Gastrocnemius medialis (tissue), 4 donors: ENCODE measurements at regions not wholly inside any gene's neighbourhood (a gene's known extent, or its start where the extent isn't known, plus 50 kb on each side); places are given as distances from the start of the nearest gene placed in this dataset.
"Not testable (repeated sequence)": the region's sequence is repeated elsewhere in the genome, so short reads cannot be mapped to it uniquely, and the experiment has no call there.

ENCODE experiments used
- ATAC-seq, 2 donors: fragments of 150-250 bp; one replicate each; pipeline ENCODE4 v1.9.1; 2016
- DNase-seq, 2 donors: peaks; one replicate each; pipeline ENCODE4 v3.0.0-alpha.2; 2019
- H3K27ac ChIP-seq, 4 donors: fragments of 200-600 bp; sonication (generic); 1 replicate in 1 of 4; 2 replicates in 3 of 4; pipeline ENCODE4 v1.5.1; 2016 to 2018; ENCODE audit warnings: mild to moderate bottlenecking in 2 of 4, moderate library complexity in 1 of 4
- H3K27me3 ChIP-seq, 3 donors: fragments of 200-600 bp; sonication (generic) in 2 of 3; 1 replicate in 1 of 3; 2 replicates in 2 of 3; pipeline versions ENCODE4 v1.5.1 to v1.6.0; 2016 to 2019; ENCODE audit warnings: mild to moderate bottlenecking in 1 of 3, moderate library complexity in 1 of 3
- H3K36me3 ChIP-seq, 2 donors: fragments of 200-600 bp; sonication (generic) in 1 of 2; one replicate each; pipeline ENCODE4 v1.5.1; 2017 to 2018
- H3K4me1 ChIP-seq, 2 donors: fragments of 200-600 bp; sonication (generic) in 1 of 2; one replicate each; pipeline ENCODE4 v1.5.1; 2016 to 2017; ENCODE audit warnings: mild to moderate bottlenecking in 2 of 2
- H3K4me3 ChIP-seq, 4 donors: fragments of 200-600 bp; sonication (generic) in 3 of 4; 1 replicate in 1 of 4; 2 replicates in 3 of 4; pipeline ENCODE4 v1.5.1; 2016 to 2019; ENCODE audit warnings: mild to moderate bottlenecking in 2 of 4
- H3K9me3 ChIP-seq, 3 donors: fragments of 200-600 bp; sonication (generic) in 2 of 3; 1 replicate in 1 of 3; 2 replicates in 2 of 3; pipeline ENCODE4 v1.5.1; 2016 to 2019
- CTCF ChIP-seq, 5 experiments: fragments of 450-650 bp in 3 of 5; fragments of 200-600 bp in 2 of 5; sonication (generic) in 2 of 5; IDR thresholded peaks in 4 of 5; conservative IDR thresholded peaks in 1 of 5; 1 replicate in 4 of 5; 2 replicates in 1 of 5; pipeline ENCODE4 v1.5.1; 2016 to 2019; ENCODE audit warnings: antibody characterized with exemption in 5 of 5, mild to moderate bottlenecking in 3 of 5, moderate library complexity in 3 of 5
- POLR2A ChIP-seq, 2 donors: fragments of 450-650 bp; IDR thresholded peaks; one replicate each; pipeline ENCODE4 v1.6.1; 2017; ENCODE audit warnings: antibody characterized with exemption in 2 of 2, mild to moderate bottlenecking in 2 of 2, moderate library complexity in 2 of 2
- in situ Hi-C, 4 donors: fragments of 200-750 bp; cut with MboI; loops; one replicate each; pipeline versions ENCODE4 v1.15.0 to v1.8.0; 2017; ENCODE audit warnings: low sequenced_read_pairs in 4 of 4
- intact Hi-C: fragments of 100-400 bp; cut with DNase I; formaldehyde crosslinking; loops from one replicate; pipeline ENCODE4 v1.15.1; 2023; ENCODE audit warnings: low total_unique reads

GRCh38 chr2:181789827-181790448 is 101.6 kb upstream of the ITPRID2 start:
- ATAC-seq, result no peak
- intact Hi-C loops (no loop called here), in situ Hi-C loops (no loop called here)
- TF ChIP-seq CTCF (IDR thresholded peaks at IDR 0.05 in 4 of 5, conservative IDR thresholded peaks at IDR 0.05 in 1 of 5) (no peak), POLR2A (IDR thresholded peaks at IDR 0.05) (no peak)
- Histone ChIP-seq H3K4me3 (no peak overlapping the region), H3K36me3 (no peaks in the 10 kb centered on the region), H3K4me1 (no peaks in the 10 kb centered on the region), H3K27me3 (no peaks in the 10 kb centered on the region), H3K9me3 (no peaks in the 10 kb centered on the region), H3K27ac (no peak overlapping the region)
- no peak for DNase-seq

- DNase-seq, result no peak
- H3K27me3 ChIP-seq, result no peaks in the 10 kb centered on the region
- no peak overlapping the region for H3K4me3 ChIP-seq
- no peaks in the 10 kb centered on the region for H3K4me1 ChIP-seq
- H3K36me3 ChIP-seq, result no peaks in the 10 kb centered on the region
- in situ Hi-C loops (no loop called here), intact Hi-C loops (no loop called here)
- TF ChIP-seq CTCF (IDR thresholded peaks at IDR 0.05 in 4 of 5, conservative IDR thresholded peaks at IDR 0.05 in 1 of 5) (no peak), POLR2A (IDR thresholded peaks at IDR 0.05) (no peak)
- H3K9me3 ChIP-seq, result no peaks in the 10 kb centered on the region
- peak in 1 of 2 donors; percentile 23 for ATAC-seq
- no peak overlapping the region for H3K27ac ChIP-seq
Observed at GRCh38 chr2:181790716-181791649, 100.5 kb upstream of the ITPRID2 start.

- Histone ChIP-seq H3K4me1 (no peaks in the 10 kb centered on the region), H3K27me3 (no peaks in the 10 kb centered on the region), H3K4me3 (no peak overlapping the region), H3K36me3 (no peaks in the 10 kb centered on the region), H3K9me3 (no peaks in the 10 kb centered on the region), H3K27ac (no peak overlapping the region)
- ATAC-seq (no peak), DNase-seq (no peak)
- TF ChIP-seq CTCF (IDR thresholded peaks at IDR 0.05 in 4 of 5, conservative IDR thresholded peaks at IDR 0.05 in 1 of 5) (no peak), POLR2A (IDR thresholded peaks at IDR 0.05) (no peak)
- in situ Hi-C loops (no loop called here), intact Hi-C loops (no loop called here)
Observed at GRCh38 chr2:181792906-181793305, 98.6 kb upstream of the ITPRID2 start.

- Histone ChIP-seq H3K27ac (no peak overlapping the region), H3K27me3 (no peaks in the 10 kb centered on the region), H3K4me3 (no peak overlapping the region), H3K9me3 (no peaks in the 10 kb centered on the region), H3K36me3 (no peaks in the 10 kb centered on the region), H3K4me1 (no peaks in the 10 kb centered on the region)
- in situ Hi-C loops (no loop called here), intact Hi-C loops (no loop called here)
- ATAC-seq (no peak), DNase-seq (no peak)
- no peak for TF ChIP-seq POLR2A (IDR thresholded peaks at IDR 0.05)
- no peak for TF ChIP-seq CTCF (IDR thresholded peaks at IDR 0.05 in 4 of 5, conservative IDR thresholded peaks at IDR 0.05 in 1 of 5)
Observed at GRCh38 chr2:181798022-181798421, 93.5 kb upstream of the ITPRID2 start.

GRCh38 chr2:181802300-181802699 is 89.2 kb upstream of the ITPRID2 start:
- H3K27me3 ChIP-seq, H3K4me1 ChIP-seq, ATAC-seq, H3K4me3 ChIP-seq, intact Hi-C loops, H3K9me3 ChIP-seq, H3K36me3 ChIP-seq, H3K27ac ChIP-seq, in situ Hi-C loops, DNase-seq: not testable (repeated sequence)

GRCh38 chr2:181803903-181804799 is 87.4 kb upstream of the ITPRID2 start:
- H3K27ac ChIP-seq, H3K4me1 ChIP-seq, intact Hi-C loops, in situ Hi-C loops, ATAC-seq, H3K9me3 ChIP-seq, H3K36me3 ChIP-seq, DNase-seq, H3K4me3 ChIP-seq, H3K27me3 ChIP-seq: not testable (repeated sequence)
